ENCODE measurements at regions not wholly inside any gene's neighbourhood (a gene's known extent, or its start where the extent isn't known, plus 50 kb on each side); places are given as distances from the start of the nearest gene placed in this dataset.

- H3K4me3 Mint-ChIP-seq (ENCODE audit: unreplicated experiment): no peak overlapping the region
- no peaks in the 10 kb centered on the region for H3K36me3 Mint-ChIP-seq (ENCODE audit: low read depth, unreplicated experiment)
- TF ChIP-seq EZH2 (IDR thresholded peaks at IDR 0.05; ENCODE audit: insufficient read depth, low read length) (no peak), CTCF (IDR thresholded peaks at IDR 0.05; ENCODE audit: insufficient read depth, low read depth, low read length) (no peak)
- Histone ChIP-seq H3K36me3 (ENCODE audit: insufficient read depth, low read length) (no peaks in the 10 kb centered on the region), H3K9ac (ENCODE audit: low read length) (no peak overlapping the region), H3K79me2 (ENCODE audit: insufficient read depth, low read length) (no peaks in the 10 kb centered on the region), H3K4me3 (ENCODE audit: insufficient read depth, low read depth, low read length) (no peak overlapping the region), H3K4me2 (ENCODE audit: low read length) (no peak overlapping the region), H3K9me3 (ENCODE audit: insufficient read depth, low read depth, low read length) (no peaks in the 10 kb centered on the region), H3K27me3 (ENCODE audit: insufficient read depth, low read length) (no peaks in the 10 kb centered on the region), H4K20me1 (ENCODE audit: insufficient read depth, low read length) (no peaks in the 10 kb centered on the region), H3K27ac (ENCODE audit: low read depth, low read length) (no peak overlapping the region), H3K4me1 (ENCODE audit: insufficient read depth, low read length) (no peaks in the 10 kb centered on the region), H2AFZ (ENCODE audit: low read depth, low read length) (no peak overlapping the region)
- no peak for FAIRE-seq
- H3K27me3 Mint-ChIP-seq (ENCODE audit: low read depth, unreplicated experiment): no peaks in the 10 kb centered on the region
- no peak overlapping the region for H3K27ac Mint-ChIP-seq (ENCODE audit: unreplicated experiment)
- H3K9me3 Mint-ChIP-seq (ENCODE audit: unreplicated experiment): no peaks in the 10 kb centered on the region
- DNase-seq (ENCODE audit: low read depth): peak; percentile 76
- H3K4me1 Mint-ChIP-seq (ENCODE audit: low read depth, unreplicated experiment): no peaks in the 10 kb centered on the region
Measured at GRCh38 chr4:133581996-133582619, 433.0 kb downstream of the PCDH10 start.

- H3K27me3 Mint-ChIP-seq (ENCODE audit: low read depth, unreplicated experiment): no peaks in the 10 kb centered on the region
- H3K4me1 Mint-ChIP-seq (ENCODE audit: low read depth, unreplicated experiment): no peaks in the 10 kb centered on the region
- no peak overlapping the region for H2AFZ ChIP-seq (ENCODE audit: low read depth, low read length)
- H3K27me3 ChIP-seq (ENCODE audit: insufficient read depth, low read length): no peaks in the 10 kb centered on the region
- H3K9me3 Mint-ChIP-seq (ENCODE audit: unreplicated experiment): no peaks in the 10 kb centered on the region
- H3K9me3 ChIP-seq (ENCODE audit: insufficient read depth, low read depth, low read length): no peaks in the 10 kb centered on the region
- H3K4me2 ChIP-seq (ENCODE audit: low read length): no peak overlapping the region
- no peak overlapping the region for H3K4me3 ChIP-seq (ENCODE audit: insufficient read depth, low read depth, low read length)
- no peaks in the 10 kb centered on the region for H3K36me3 ChIP-seq (ENCODE audit: insufficient read depth, low read length)
- H3K36me3 Mint-ChIP-seq (ENCODE audit: low read depth, unreplicated experiment): no peaks in the 10 kb centered on the region
- H3K4me1 ChIP-seq (ENCODE audit: insufficient read depth, low read length): no peaks in the 10 kb centered on the region
- no peak overlapping the region for H3K27ac ChIP-seq (ENCODE audit: low read depth, low read length)
- no peak overlapping the region for H3K4me3 Mint-ChIP-seq (ENCODE audit: unreplicated experiment)
- no peak overlapping the region for H3K9ac ChIP-seq (ENCODE audit: low read length)
- DNase-seq (ENCODE audit: low read depth): no peak
- no peaks in the 10 kb centered on the region for H3K79me2 ChIP-seq (ENCODE audit: insufficient read depth, low read length)
- no peaks in the 10 kb centered on the region for H4K20me1 ChIP-seq (ENCODE audit: insufficient read depth, low read length)
- H3K27ac Mint-ChIP-seq (ENCODE audit: unreplicated experiment): no peak overlapping the region
- no peak for FAIRE-seq
- TF ChIP-seq EZH2 (IDR thresholded peaks at IDR 0.05; ENCODE audit: insufficient read depth, low read length) (no peak), CTCF (IDR thresholded peaks at IDR 0.05; ENCODE audit: insufficient read depth, low read depth, low read length) (no peak)
Measured at GRCh38 chr4:133574248-133574647, 425.2 kb downstream of the PCDH10 start.

- H4K20me1 ChIP-seq (ENCODE audit: insufficient read depth, low read length): no peaks in the 10 kb centered on the region
- no peaks in the 10 kb centered on the region for H3K79me2 ChIP-seq (ENCODE audit: insufficient read depth, low read length)
- no peak overlapping the region for H3K9ac ChIP-seq (ENCODE audit: low read length)
- Mint-ChIP-seq H3K36me3 (ENCODE audit: low read depth, unreplicated experiment) (no peaks in the 10 kb centered on the region), H3K27me3 (ENCODE audit: low read depth, unreplicated experiment) (no peaks in the 10 kb centered on the region), H3K4me1 (ENCODE audit: low read depth, unreplicated experiment) (no peaks in the 10 kb centered on the region), H3K27ac (ENCODE audit: unreplicated experiment) (no peak overlapping the region), H3K9me3 (ENCODE audit: unreplicated experiment) (no peaks in the 10 kb centered on the region), H3K4me3 (ENCODE audit: unreplicated experiment) (no peak overlapping the region)
- peak overlapping the region; percentile 26 for H3K4me2 ChIP-seq (ENCODE audit: low read length)
- TF ChIP-seq CTCF (IDR thresholded peaks at IDR 0.05; ENCODE audit: insufficient read depth, low read depth, low read length): no peak
- no peak for TF ChIP-seq EZH2 (IDR thresholded peaks at IDR 0.05; ENCODE audit: insufficient read depth, low read length)
- H3K27ac ChIP-seq (ENCODE audit: low read depth, low read length): no peak overlapping the region
- H3K36me3 ChIP-seq (ENCODE audit: insufficient read depth, low read length): no peaks in the 10 kb centered on the region
- FAIRE-seq (no peak), DNase-seq (ENCODE audit: low read depth) (peak; percentile 81)
- no peak overlapping the region for H3K4me3 ChIP-seq (ENCODE audit: insufficient read depth, low read depth, low read length)
- no peaks in the 10 kb centered on the region for H3K9me3 ChIP-seq (ENCODE audit: insufficient read depth, low read depth, low read length)
- H3K4me1 ChIP-seq (ENCODE audit: insufficient read depth, low read length): no peaks in the 10 kb centered on the region
- H3K27me3 ChIP-seq (ENCODE audit: insufficient read depth, low read length): no peaks in the 10 kb centered on the region
- H2AFZ ChIP-seq (ENCODE audit: low read depth, low read length): no peak overlapping the region
Measured at GRCh38 chr4:133565379-133565778, 416.3 kb downstream of the PCDH10 start.
